ENCODE measurements at regions not wholly inside any gene's neighbourhood (a gene's known extent, or its start where the extent isn't known, plus 50 kb on each side); places are given as distances from the start of the nearest gene placed in this dataset.

GRCh38 chr2:5482929-5483331 is 209.3 kb upstream of the SOX11 start:
- DNase-seq (ENCODE audit: low read depth): no peak

GRCh38 chr2:5484868-5485267 is 207.3 kb upstream of the SOX11 start:
- no peak for DNase-seq (ENCODE audit: low read depth)

GRCh38 chr2:5491523-5491922 is 200.7 kb upstream of the SOX11 start:
- no peak for DNase-seq (ENCODE audit: low read depth)

DNA sequence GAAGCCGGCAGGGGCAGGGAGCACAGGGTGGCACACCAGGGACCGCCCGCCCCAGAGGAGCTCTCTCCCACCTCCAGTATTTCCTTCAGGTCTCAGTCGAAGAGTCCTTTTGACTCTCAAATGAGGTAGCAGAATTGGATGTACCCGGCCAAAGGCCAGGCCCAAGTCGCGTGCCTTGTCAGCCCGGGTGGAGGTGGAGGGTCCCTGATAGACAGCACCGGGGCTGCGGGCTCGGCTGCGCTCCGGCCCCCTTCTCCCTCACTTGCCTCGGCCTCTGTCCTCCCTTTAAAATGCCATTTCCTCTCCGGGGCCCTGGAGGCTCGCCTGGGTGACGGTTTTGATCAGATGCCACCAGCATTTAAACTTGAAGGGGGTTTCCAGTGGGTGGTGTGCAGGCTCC is 198.9 kb upstream of the SOX11 start:
- no peak for DNase-seq (ENCODE audit: low read depth)

DNA sequence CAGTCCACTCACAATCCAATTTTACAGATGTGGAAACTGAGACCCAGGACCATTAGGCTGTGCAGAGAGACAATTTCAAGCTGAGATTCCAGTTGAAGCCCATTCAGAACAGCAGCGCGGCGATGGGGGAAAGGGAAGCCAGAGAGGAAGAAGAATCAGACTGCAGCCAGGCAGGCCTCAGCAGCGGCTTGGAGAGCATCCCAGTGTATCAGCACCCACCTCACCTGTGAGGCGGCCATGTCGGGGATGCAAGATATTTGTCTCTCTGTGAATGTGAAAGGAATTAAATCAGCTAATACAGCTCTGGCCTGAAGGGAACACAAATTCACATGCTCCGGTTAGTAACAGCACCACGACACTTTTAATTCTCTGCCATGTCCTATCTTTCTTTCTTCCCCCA is 198.0 kb upstream of the SOX11 start:
- no peak for DNase-seq (ENCODE audit: low read depth)

- DNase-seq (ENCODE audit: low read depth): no peak
These were observed 196.6 kb upstream of the SOX11 start for GRCh38 chr2:5495586-5495985.

GRCh38 chr2:5497874-5498273 is 194.3 kb upstream of the SOX11 start:
- no peak for DNase-seq (ENCODE audit: low read depth)

- no peak for DNase-seq (ENCODE audit: low read depth)
These were observed 190.4 kb upstream of the SOX11 start for GRCh38 chr2:5501807-5502206.

DNA sequence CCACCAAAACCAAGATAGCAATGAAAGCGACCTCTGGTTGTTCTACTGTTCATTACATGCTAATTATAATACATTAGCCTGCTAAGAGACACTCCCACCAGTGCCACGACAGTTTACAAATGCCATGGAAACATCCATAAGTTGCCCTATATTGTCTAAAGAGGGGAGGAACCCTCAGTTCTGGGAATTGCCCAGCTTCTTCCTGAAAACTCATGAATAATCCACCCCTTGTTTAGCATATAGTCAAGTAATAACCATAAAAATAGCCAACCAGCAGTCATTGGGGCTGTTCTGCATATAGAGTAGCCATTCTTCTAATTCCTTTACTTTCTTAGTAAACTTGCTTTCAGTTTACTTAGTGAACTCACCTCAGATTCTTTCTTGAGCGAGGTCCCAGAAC is 189.8 kb upstream of the SOX11 start:
- no peak for DNase-seq (ENCODE audit: low read depth)

DNA sequence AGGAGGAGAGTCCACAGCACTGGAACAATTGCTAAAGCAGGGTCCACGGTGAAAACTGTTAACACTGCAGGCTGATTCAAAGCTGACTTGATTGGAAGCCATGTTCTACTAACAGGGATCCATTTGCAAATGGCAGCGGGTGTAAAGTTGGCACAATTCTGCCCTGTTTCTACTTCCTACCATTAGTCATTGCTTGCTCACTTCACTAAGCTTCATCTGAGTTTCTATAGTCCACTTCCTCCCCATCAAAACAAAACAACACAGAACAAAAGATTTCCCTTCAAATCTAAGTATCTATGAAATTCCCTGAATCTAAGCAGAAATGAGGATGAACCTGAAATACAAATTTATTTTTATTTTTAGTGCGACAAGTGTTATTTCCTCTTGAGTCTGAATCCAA is 187.4 kb upstream of the SOX11 start:
- DNase-seq (ENCODE audit: low read depth): no peak

- DNase-seq (ENCODE audit: low read depth): no peak
These were observed 184.8 kb upstream of the SOX11 start for GRCh38 chr2:5507367-5507766.

GRCh38 chr2:5509362-5509761 is 182.8 kb upstream of the SOX11 start:
- DNase-seq (ENCODE audit: low read depth): no peak

GRCh38 chr2:5510082-5510481 is 182.1 kb upstream of the SOX11 start:
- no peak for DNase-seq (ENCODE audit: low read depth)

DNA sequence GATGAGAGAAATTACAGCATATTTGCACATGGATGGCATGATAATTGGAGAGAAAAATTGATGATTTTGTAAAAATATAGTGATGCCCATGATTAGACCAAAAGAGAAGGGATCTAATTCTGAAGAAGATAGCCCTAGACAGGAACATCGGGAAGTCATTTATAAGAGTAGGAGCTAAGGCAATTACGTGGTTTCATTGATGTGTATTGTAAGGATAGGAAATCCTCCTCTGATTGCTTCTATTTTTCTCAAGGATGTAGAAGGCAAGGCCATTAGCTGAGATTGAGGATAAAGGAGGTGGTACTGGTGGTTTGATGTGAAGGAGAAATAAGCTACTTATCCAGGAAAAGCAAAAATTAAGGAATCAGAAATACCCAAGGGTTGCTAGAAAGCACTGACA is 176.5 kb upstream of the SOX11 start:
- no peak for DNase-seq (ENCODE audit: low read depth)

- no peak for DNase-seq (ENCODE audit: low read depth)
These were observed 172.9 kb upstream of the SOX11 start for GRCh38 chr2:5519286-5519685.

DNA sequence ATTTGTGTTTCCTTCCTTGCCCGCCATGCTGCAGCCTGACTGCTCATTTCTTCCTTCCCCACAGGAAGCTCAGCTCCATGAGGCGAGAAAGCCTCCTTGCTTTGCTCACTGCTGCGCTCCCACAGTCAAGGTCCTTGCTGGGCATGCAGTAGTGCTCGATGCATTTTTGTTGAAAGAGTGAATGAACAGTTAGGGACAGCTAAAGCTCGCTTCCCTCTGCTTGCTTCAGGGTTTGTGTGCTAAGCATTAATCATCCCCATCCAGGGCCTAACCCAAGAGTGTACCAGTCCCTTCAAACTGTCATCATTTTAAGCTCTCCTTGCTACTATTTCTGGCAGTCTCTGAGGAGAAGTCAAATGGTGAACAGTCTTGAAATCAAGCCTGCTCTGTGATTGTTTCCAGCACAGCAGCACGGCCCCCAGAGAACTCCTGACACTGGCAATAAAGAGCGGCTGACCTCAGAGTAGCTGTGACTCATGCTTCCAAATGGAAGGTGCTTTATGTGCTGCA is 171.7 kb upstream of the SOX11 start:
- DNase-seq (ENCODE audit: low read depth): no peak

GRCh38 chr2:5521461-5521860 is 170.7 kb upstream of the SOX11 start:
- no peak for DNase-seq (ENCODE audit: low read depth)

DNA sequence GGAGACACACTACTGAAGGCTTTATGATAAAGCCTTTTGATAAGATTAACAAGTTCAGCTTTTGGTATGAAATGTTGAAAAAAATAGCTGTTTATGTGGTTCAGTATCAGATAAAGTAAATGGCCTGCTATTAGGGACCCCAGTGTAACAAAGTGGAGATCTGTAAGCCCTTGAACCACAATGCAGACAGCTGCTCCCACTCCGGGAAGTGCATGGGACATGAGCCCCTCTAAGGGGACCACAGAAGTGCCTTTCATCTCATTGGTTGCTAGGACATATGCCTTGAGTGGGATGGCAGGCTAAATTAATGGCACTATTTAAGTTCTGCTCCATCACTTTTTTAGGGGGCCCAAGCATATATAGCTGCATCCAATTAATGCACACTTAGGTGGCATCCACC is 167.6 kb upstream of the SOX11 start:
- DNase-seq (ENCODE audit: low read depth): no peak

- no peak for DNase-seq (ENCODE audit: low read depth)
These were observed 163.5 kb upstream of the SOX11 start for GRCh38 chr2:5528706-5529105.

- no peak for DNase-seq (ENCODE audit: low read depth)
These were observed 162.0 kb upstream of the SOX11 start for GRCh38 chr2:5530011-5530696.

- DNase-seq (ENCODE audit: low read depth): no peak
These were observed 156.9 kb upstream of the SOX11 start for GRCh38 chr2:5535301-5535700.

- no peak for DNase-seq (ENCODE audit: low read depth)
These were observed 154.9 kb upstream of the SOX11 start for GRCh38 chr2:5537180-5537688.

DNA sequence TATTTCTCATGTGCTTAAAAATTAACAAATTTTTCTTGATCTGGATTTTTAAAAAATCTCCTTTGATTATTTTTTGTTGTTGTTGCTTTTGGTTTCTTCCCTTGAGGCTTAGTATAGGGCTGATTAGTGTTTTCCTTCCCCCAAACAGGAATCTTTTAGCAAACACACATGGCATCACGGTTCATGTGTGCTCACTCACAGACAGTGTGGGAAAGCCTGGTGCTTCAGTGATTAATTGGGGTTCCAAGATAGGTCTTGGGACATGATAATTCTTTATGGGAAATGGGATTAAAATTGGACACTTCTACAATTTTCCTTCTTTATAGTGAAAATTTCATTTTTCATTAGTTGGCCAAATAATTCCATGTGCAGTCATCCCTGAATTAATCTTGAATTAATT is 153.9 kb upstream of the SOX11 start:
- no peak for DNase-seq (ENCODE audit: low read depth)

DNA sequence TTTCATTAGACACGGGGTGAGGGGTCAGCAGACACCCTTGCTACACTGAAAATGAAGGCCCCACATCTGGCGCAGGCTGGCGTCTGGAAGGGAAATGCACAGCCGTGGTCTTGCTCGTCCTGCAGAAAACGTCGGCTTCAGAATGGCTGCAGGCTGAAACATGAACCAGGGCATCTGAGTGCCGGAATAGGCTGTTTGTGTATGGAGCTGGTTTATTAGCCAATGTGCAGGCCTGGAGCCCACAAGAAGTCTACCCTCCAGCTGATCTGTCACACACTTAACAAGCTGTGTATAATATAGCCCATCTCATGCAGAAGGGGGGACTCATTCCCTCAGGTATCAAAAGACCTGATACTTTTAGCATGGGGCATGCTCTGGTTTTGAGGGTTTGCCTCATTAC is 153.4 kb upstream of the SOX11 start:
- no peak for DNase-seq (ENCODE audit: low read depth)
